ENCODE measurements at regions not wholly inside any gene's neighbourhood (a gene's known extent, or its start where the extent isn't known, plus 50 kb on each side); places are given as distances from the start of the nearest gene placed in this dataset.

DNA sequence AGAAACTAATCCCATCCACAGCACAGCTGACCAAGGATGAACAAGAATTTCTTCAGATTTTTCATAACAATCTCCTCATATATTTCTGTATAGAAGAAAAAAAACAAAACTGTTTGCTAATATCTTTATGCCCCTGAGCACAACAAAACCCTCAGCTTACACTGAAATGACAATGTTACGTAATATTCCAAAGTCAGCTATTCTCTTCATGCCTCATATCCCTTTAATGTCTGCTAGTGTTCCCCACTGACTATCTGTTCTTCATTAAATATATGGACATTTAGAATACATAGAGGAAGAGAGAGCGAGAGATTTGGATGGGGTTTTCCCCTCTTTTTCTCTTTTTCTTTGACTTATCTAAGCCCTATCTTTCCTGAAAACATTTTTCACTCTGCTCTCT is 87.9 kb upstream of the GULP1 start:
- DNase-seq, result no peak
- 62 to 78% methylated on average over 2 of the region's 2 CpGs for WGBS, 2 donors

DNA sequence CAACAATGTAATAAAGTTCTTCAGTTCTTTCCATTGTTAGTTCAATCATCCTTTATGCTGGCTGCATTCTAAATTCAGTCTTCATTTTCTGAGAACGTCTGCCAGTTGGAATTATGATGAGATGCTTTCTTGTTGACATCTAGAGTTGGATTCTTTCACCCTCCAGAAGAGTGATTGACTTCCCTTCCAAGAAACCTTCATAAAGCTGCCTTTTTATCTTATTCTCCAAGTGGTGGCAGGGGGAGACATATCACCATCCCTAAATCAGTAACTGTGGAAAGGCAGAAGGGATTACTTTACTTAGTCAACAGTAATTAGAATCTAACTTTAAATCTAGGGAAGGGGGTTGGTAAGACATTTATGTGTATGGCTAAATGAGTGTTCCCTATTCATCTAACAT is 86.8 kb upstream of the GULP1 start:
- no peak for DNase-seq
- WGBS, 2 donors, result 67 to 68% methylated on average over 1 of the region's 1 CpG

More for the DNA sequence above, 87.9 kb upstream of the GULP1 start:
- TF ChIP-seq, protein P1, sequence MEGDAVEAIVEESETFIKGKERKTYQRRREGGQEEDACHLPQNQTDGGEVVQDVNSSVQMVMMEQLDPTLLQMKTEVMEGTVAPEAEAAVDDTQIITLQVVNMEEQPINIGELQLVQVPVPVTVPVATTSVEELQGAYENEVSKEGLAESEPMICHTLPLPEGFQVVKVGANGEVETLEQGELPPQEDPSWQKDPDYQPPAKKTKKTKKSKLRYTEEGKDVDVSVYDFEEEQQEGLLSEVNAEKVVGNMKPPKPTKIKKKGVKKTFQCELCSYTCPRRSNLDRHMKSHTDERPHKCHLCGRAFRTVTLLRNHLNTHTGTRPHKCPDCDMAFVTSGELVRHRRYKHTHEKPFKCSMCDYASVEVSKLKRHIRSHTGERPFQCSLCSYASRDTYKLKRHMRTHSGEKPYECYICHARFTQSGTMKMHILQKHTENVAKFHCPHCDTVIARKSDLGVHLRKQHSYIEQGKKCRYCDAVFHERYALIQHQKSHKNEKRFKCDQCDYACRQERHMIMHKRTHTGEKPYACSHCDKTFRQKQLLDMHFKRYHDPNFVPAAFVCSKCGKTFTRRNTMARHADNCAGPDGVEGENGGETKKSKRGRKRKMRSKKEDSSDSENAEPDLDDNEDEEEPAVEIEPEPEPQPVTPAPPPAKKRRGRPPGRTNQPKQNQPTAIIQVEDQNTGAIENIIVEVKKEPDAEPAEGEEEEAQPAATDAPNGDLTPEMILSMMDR (IDR thresholded peaks at IDR 0.05), result no peak
- no peak for TF ChIP-seq POLR2A (IDR thresholded peaks at IDR 0.05)
- no peak overlapping the region for H3K4me3 ChIP-seq
- no peaks in the 10 kb centered on the region for H3K27me3 ChIP-seq
- peaks cover 14% of the 10 kb centered on the region for H3K4me1 ChIP-seq
- no peaks in the 10 kb centered on the region for H3K36me3 ChIP-seq (ENCODE audit: low read depth, missing control alignments)
- intact Hi-C loops (cut with DNase I; ENCODE audit: low total_unique reads), result no loop called here
- no peaks in the 10 kb centered on the region for H3K9me3 ChIP-seq
- peak overlapping the region; percentile 9 to 20 for H3K27ac ChIP-seq

DNA sequence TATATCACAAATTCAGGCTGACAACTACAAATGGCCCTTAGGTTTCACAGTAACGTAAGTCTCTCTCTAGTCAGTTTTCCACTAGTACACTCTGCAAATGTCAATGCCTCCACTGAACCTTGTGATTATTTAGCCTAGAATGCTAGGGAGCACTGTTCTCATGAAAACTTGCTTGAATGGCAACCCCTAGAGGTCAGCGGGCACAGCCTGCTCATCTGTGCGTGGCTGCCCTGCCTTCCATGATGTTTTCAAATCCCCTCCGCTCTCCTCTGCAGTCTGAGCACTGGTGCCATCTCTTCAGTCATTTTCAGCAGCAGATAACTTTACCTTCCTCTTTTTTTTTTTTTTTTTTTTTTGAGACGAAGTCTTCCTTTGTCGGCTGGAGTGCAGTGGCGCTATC is 84.1 kb upstream of the GULP1 start:
- no peak for DNase-seq
- Histone ChIP-seq H3K4me1 (peaks cover 14% of the 10 kb centered on the region), H3K27ac (no peak overlapping the region), H3K27me3 (no peaks in the 10 kb centered on the region), H3K9me3 (no peaks in the 10 kb centered on the region), H3K36me3 (ENCODE audit: low read depth, missing control alignments) (no peaks in the 10 kb centered on the region), H3K4me3 (no peak overlapping the region)
- 68 to 88% methylated on average over 7 of the region's 7 CpGs for WGBS, 2 donors
- intact Hi-C loops (cut with DNase I; ENCODE audit: low total_unique reads), result no loop called here
- TF ChIP-seq, protein P1 (IDR thresholded peaks at IDR 0.05), result no peak
- TF ChIP-seq POLR2A (IDR thresholded peaks at IDR 0.05), result no peak

More for the DNA sequence above, 86.8 kb upstream of the GULP1 start:
- H3K27ac ChIP-seq, result no peak overlapping the region
- peaks cover 14% of the 10 kb centered on the region for H3K4me1 ChIP-seq
- no peaks in the 10 kb centered on the region for H3K36me3 ChIP-seq (ENCODE audit: low read depth, missing control alignments)
- TF ChIP-seq, protein P1 (IDR thresholded peaks at IDR 0.05), result no peak
- no peak for TF ChIP-seq POLR2A (IDR thresholded peaks at IDR 0.05)
- intact Hi-C loops (cut with DNase I; ENCODE audit: low total_unique reads), result no loop called here
- H3K4me3 ChIP-seq, result no peak overlapping the region
- H3K27me3 ChIP-seq, result no peaks in the 10 kb centered on the region
- no peaks in the 10 kb centered on the region for H3K9me3 ChIP-seq

DNA sequence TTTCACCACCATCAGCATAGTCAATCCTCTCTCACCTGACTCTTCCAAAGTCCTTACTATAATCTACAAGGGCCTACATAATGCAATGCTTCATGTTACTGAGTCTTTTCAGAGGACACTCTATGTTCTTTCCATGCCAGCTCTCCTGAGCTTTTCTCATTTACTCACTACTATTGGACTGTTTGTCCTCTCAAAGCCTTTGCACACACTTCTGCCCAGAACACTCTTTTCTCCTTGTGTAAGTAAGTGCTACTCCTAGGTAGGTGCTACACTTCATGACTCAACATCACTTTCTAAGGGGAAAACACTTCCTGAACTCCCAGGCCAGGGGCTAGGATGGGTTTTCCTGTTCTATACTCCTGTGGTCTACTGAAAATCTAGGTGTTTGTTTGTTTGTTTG is 82.5 kb upstream of the GULP1 start:
- Histone ChIP-seq H3K36me3 (ENCODE audit: low read depth, missing control alignments) (no peaks in the 10 kb centered on the region), H3K27ac (no peak overlapping the region), H3K4me3 (no peak overlapping the region), H3K4me1 (peaks cover 7% of the 10 kb centered on the region), H3K27me3 (no peaks in the 10 kb centered on the region), H3K9me3 (no peaks in the 10 kb centered on the region)
- TF ChIP-seq, protein P1 (IDR thresholded peaks at IDR 0.05), result no peak
- no peak for TF ChIP-seq POLR2A (IDR thresholded peaks at IDR 0.05)
- no peak for DNase-seq
- intact Hi-C loops (cut with DNase I; ENCODE audit: low total_unique reads), result no loop called here

DNA sequence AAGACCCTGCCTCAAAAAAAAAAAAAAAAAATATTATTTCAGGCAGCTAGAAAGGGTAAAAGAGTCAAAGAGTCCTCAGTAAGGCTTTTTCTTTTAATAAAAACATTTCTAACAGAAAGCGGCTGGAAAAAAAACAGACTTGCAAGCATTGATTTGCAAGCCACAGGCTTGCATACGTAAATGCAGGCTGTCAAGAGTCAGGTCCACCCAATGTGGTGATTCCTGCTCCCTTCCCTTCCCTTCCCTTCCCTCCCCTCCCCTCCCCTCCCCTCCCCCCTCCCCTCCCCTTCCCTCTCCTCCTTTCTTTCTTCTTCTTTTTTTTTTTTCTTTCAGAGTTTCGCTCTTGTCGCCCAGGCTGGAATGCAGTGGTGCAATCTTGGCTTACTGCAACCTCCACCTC is 74.4 kb upstream of the GULP1 start:
- Histone ChIP-seq H3K27ac (no peak overlapping the region), H3K4me3 (no peak overlapping the region), H3K36me3 (ENCODE audit: low read depth, missing control alignments) (no peaks in the 10 kb centered on the region), H3K27me3 (no peaks in the 10 kb centered on the region), H3K9me3 (no peaks in the 10 kb centered on the region), H3K4me1 (no peaks in the 10 kb centered on the region)
- intact Hi-C loops (cut with DNase I; ENCODE audit: low total_unique reads), result no loop called here
- no peak for TF ChIP-seq POLR2A (IDR thresholded peaks at IDR 0.05)
- TF ChIP-seq, protein P1 (IDR thresholded peaks at IDR 0.05), result no peak
- WGBS, 2 donors, result 88 to 97% methylated on average over 4 of the region's 4 CpGs
- DNase-seq, result no peak

All from testis (tissue), 2 donors.